Left cardiac atrium (tissue), 4 donors: ENCODE measurements at regions not wholly inside any gene's neighbourhood (a gene's known extent, or its start where the extent isn't known, plus 50 kb on each side); places are given as distances from the start of the nearest gene placed in this dataset.

Experiments used
- ATAC-seq, 2 donors: fragments of 200-7000 bp; cut with Tn5 transposase; one replicate each; pipeline ENCODE4 v1.9.1; 2020; ENCODE audit warnings: mild to moderate bottlenecking in 2 of 2, moderate library complexity in 2 of 2
- DNase-seq: peaks from one replicate; pipeline ENCODE4 v3.0.0-alpha.2; 2020
- intact Hi-C, 2 donors: fragments of 100-400 bp; cut with DNase I; formaldehyde crosslinking; loops; one replicate each; pipeline versions ENCODE4 v1.14.1 to v1.15.1; 2022 to 2023
- donor health status: DM: no; HTN: yes; CAD: no.
- donor health status: DM: no; HTN: yes; CAD: no; lungs with severe emphysema.
- donor health status: DM: yes; HTN: yes; CAD: no.
- donor health status: Dilated cardiomyopathy.

DNA sequence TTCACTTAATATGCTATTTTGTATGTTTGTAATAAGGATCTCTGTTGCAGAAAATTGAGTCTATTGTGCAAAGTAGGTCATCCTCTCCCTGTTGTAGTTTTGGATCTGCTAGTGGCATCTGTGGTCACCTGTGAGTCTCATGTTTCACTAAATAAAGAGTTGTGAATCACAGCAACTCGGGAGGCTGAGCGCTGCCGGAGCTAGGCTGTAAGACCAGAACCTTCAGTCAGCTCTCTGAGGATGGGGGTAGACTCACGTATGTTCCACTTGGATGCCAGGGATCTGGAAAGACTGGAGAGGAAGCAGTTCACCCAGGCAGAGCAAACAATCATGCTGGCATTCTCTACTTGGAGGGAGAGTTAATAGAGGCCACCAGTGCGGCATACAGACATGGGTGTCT, 187.3 kb upstream of the FOXA2 start:
- intact Hi-C loops, result no loop called here
- DNase-seq (no peak), ATAC-seq (no peak)

DNA sequence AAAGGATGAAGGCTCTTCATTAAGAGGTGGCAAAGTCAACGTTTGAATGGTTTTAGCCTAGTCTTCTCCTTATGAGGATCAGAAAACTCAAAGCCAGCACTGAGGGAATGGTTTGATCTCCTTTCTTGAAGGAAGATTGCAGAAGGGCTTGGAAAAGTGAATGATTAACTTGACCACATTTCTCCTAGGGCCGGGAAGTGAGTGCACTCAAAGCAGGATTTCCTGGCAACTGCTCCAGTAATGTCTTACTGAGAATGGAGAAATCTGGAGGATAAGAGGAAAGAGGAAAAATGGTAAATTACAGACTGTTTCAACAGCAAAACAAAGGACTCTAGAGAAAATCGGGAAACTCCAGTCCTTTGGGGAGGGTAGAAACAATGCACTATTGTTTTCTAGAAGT, 189.0 kb upstream of the FOXA2 start:
- DNase-seq (no peak), ATAC-seq (no peak)
- intact Hi-C loops, result no loop called here

DNA sequence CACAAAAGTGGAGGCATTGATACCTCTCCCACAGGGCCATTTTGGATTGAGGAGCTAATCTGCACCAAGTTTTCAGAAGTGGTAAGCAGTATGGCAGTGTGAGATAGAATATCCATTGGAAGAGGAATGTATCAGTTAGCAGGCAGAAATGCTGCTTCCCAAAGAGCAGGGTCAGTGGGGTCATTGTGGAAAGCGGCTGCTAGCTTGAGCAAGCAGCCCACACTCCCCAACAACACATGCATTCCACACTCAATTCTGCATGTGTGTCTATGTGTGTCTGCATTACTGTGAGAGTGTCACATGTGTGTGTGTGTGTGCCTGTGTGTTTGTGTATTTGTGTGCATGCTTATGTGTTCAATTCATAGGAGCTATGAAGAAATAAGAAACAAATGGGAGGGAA, 190.9 kb upstream of the FOXA2 start:
- DNase-seq, result no peak
- no peak for ATAC-seq
- intact Hi-C loops, result no loop called here

DNA sequence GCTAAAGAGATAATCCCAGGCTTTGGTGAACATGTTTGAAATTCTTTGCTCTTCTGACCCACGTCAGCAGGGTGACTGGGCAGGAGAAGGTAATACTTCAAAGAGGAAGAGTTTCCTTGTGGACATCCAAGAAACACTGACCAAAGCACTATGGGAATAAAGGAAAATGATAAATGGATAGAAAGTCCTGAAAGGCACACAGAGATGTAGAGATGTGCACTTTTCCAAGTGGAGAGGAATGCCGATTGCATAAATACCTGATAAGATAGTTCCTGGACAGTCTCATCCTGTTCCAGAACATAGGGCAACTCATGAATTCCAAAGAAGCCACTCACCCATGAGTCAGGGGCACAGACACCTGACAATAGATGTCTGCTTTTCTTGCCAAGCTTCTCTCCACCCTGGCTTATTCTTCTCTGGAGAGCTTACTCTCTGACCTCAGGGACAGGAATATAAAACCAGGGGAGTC, 191.3 kb upstream of the FOXA2 start:
- ATAC-seq (peak; percentile 12 to 93), DNase-seq (no peak)
- intact Hi-C loops, result no loop called here

DNA sequence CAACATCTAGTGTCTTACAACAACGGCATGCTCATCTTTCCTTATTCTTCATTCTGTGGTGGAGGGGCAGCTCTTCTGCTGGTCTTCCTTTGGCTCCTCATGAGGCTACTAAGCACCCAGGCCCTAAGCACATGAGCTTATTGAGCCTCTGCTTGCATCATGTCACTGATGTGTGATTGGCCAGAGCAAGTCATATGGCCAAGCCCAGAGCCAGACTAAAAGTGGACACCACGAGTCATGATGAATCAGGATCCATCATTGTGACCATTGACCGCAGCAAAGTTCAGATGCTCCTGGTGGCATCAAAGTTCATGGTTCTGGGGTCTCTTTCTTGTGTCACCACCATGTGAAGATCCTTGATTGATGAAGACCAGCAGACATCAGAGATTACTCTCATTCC, 192.0 kb upstream of the FOXA2 start:
- intact Hi-C loops, result no loop called here
- ATAC-seq (no peak), DNase-seq (no peak)

DNA sequence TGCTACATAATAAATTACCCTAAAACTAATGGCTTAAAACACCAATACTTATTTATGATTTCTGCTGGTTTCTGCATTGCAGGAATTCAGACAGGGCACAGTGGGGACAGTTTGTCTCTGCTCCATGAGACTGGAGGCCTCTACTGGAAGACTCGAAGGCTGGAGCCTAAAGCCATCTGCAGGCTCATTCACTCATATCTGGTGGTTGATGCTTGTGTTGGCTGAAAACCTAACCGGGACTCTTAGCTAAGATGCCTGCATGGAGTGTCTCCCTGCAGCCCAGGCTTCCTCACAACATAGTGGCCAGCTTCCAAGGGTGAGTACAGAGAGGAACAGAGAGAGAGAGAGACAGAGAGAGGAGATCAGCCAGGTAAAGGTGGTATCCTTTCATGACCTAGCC, 195.5 kb upstream of the FOXA2 start:
- intact Hi-C loops, result no loop called here
- peak in 1 of 2 donors; percentile 30 for ATAC-seq
- no peak for DNase-seq

DNA sequence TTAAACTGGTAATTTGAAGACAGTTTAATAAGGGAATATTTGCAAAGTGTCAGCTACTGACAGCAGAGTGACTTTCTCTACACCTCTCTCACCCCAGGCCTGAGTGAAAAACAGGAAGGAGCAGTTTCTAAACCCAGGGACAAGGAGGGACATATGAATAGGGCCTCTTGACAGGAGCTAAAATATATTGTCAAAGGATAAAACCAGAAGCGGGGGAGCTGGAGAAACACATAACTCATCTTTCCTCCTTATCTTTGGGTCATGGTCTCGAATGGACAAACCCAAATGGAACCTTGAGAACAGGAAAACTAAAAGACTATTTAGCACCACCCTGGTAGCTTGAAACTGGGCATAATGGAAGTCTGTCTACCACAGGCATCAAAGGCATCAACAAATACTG, 197.5 kb upstream of the FOXA2 start:
- DNase-seq, result no peak
- ATAC-seq, result no peak
- intact Hi-C loops, result no loop called here

DNA sequence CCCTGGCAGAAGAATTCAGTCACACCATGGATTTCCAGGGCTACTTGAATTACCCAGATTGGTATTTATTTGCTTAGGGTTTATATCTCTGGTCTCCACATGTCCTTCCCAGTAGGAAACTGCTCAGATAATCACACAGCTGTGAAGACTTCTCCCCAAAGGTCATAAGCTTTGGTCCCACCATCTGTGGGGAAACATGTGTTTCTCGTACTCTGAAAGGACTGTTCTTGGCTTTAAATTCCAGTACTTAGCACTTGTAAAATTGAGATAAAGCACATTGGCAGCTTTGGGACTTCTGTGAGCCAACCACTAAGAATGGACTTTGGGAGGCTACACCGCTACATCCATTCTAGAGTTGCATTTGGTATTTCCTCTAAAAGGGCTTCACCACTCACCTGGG, 205.3 kb upstream of the FOXA2 start:
- DNase-seq (no peak), ATAC-seq (peak; percentile 80 to 83)

DNA sequence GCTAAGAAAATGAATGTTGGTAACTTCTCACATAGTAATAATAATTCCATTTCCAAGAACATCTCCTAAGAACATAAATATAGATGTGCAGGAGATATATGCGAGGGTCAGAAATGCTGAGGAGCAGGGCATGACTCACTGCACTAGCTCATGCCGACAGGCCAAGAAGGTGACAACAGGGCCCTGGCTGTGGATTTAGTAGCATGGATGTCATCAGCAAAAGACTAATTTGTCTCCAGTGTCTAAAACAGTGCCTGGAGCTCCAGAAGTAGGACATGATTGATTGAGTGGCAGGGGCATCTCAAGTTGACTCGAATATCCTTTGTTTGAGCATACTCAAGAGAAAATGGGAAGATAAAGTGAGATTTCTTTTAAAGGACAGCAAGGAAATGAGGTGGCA, 207.0 kb upstream of the FOXA2 start:
- intact Hi-C loops, result no loop called here
- DNase-seq, result no peak
- ATAC-seq, result no peak

More for the DNA sequence above, 205.3 kb upstream of the FOXA2 start:
- intact Hi-C loops, result no loop called here

DNA sequence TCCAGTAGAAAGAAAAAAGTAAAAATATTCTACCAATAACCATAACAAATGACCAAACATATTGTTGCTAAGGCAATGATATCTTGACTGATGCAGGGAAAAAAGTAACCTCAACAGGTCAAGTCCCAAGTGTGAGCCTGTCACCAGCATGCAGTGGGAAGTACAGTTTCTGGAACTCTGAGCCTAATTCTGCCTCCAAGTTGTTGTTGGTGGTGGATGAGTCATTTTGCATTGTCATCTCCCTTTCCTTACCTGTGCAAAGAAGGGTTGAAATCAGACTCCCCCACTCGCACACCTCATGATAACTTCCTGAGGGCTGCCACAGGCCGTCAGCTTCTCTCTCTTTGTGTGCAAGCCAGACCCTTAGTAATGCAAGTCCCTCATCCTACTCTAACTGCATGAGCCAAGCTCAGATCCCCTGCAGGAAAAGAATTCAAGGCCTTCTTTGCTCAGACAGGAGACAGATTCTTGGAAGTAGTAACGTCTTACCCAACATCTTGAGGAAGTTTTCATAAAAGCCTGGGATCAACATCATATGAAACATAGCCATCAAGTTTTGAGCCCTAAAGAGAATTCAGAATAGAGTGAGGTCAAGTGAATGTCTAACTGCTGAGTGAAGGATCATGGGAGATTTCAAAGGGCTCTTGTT, 207.6 kb upstream of the FOXA2 start:
- intact Hi-C loops, result no loop called here
- ATAC-seq (peak in 1 of 2 donors; percentile 21), DNase-seq (no peak)

DNA sequence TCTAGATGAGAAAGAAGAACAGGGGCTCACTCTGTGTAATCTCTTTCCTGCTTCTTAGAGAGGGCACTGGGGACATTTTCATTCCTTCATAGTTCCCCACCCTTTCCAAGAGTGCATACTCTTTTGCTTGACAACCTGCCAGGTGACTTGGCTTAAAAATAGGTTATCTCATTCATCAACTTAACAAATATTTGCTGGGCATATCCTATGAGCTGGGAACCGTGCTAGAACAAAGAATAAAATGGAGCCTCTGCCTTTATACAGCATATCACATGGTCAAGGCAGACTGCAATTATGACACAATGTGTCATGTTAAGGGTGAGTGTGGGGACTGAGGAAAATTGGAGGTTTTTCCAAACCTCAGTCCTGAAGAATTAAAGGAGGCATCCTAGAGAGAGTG, 209.8 kb upstream of the FOXA2 start:
- no peak for DNase-seq
- intact Hi-C loops, result no loop called here
- no peak for ATAC-seq

DNA sequence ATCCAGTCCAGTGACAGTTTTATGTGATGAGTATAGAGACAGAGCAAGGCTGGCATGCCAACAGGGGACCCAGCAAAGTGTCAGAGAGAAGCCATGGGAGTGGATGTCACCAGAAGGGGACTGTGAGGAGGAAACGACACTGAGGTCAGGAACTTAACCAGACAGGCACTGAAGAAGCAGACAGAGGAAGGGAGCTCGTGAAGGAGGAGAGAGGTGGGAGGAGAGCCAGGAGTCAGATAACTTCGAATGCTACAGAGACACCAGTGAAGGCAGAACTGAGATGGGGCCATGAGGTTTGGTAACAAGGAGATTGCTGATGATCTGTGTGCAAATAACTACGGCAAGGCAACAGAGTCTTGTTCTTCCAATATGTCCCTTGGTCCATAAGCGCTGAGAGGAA, 211.1 kb upstream of the FOXA2 start:
- DNase-seq (no peak), ATAC-seq (peak in 1 of 2 donors; percentile 29)
- intact Hi-C loops, result no loop called here

DNA sequence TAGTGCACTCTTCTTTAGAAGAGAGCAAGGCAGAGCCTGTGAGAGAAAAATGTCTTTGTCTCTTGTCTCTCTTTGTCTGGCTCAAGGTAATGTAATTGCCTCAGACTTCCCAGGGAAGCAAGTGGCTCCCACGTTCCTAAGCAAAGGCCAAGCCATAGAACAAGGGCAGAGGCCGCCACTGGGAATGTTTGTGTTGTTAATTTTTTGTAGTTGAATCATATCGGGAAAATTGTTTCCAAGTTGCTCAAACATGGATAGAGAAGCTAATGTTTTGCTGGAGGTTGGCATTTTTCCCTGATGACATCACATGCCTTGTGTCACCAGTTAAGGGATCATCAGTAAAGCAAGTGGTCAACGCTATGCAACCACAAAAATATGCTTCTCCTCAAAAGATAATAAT, 211.5 kb upstream of the FOXA2 start:
- DNase-seq (peak; percentile 58), ATAC-seq (peak; percentile 45 to 75)
- intact Hi-C loops, result no loop called here

DNA sequence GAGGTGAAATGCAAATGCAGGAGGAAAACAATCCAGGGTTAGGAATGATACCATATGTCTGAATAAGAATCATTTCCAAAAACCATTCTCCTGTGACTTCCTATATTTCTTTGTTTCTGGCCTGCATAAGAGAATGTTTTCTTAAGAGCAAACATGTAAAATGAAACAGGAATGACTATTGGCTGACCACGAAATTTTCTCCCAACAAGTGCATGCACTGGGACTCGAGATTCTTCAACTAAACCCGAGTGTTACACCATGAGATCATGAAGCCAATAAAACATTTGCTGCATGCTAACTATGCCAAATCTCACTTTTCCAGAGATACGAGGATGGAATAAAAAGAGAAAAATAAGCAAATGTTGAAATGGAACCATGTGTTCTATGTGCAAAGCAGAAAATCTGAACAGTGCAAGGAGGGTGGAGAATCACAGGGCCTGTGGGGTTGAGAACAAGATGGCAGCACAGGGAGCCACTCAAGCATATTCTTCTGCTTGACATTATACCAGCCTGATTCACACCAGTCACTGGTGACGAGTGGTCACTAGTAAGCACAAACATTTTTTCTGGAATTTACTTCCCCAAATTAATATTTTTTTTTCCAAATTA, 212.2 kb upstream of the FOXA2 start:
- ATAC-seq, result peak; percentile 20 to 39
- intact Hi-C loops, result no loop called here
- DNase-seq, result no peak

DNA sequence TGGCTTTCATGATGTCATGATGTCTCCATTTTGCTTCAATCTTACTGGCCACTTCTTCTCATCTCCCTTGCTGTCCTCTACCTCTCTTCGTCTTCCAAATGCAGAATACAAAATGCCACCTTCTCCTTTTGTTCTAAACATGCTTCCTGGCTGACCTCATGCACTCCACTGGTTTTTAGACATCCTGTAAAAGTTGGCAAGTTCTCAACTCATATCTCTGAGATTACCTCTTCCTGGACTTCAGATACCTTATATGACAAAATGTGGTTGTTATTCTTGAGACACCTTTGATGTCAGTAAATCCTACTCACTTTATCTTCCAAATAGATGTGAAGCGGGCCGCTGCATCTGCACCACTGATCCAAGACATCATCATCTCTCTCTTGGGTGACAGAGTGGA, 212.7 kb upstream of the FOXA2 start:
- no peak for DNase-seq
- ATAC-seq, result no peak
- intact Hi-C loops, result no loop called here

DNA sequence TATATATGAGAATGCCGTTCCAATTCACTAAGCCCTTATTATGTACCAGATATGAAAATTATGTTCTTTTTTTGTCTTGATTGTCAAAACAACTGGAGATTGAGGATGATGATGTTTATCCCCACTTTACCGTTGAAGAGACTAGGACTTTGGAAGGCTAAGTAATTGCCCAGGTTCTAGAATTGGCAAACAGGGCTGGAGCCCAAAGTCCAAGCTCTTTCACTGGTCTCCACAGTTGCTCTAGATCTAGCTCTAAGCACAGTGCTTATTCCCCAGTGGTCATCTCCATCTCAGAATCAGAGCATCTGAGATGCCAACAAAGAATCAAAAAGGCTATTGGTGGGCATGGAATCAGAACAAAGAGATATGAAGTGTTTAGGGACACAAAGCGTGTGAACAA, 215.3 kb upstream of the FOXA2 start:
- ATAC-seq (no peak), DNase-seq (no peak)
- intact Hi-C loops, result no loop called here

DNA sequence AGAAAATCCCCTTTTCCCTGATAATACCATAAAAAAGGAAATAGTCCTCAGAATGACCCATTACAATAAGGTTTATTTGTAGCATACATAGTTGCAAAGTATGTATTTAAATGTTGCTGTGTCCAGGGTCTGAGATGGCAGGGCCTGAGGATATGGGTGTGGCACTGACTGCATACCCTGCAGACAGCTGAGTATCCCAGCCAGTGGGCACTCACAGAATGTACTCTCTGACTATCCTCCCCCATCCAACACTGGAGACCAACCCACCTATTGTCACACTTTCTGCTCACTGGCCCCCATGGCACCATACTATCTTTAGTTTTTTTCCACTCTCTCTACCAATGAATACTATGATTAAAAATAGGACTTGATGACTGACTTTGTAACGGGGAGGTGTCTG, 215.8 kb upstream of the FOXA2 start:
- DNase-seq, result no peak
- intact Hi-C loops, result no loop called here
- no peak for ATAC-seq

DNA sequence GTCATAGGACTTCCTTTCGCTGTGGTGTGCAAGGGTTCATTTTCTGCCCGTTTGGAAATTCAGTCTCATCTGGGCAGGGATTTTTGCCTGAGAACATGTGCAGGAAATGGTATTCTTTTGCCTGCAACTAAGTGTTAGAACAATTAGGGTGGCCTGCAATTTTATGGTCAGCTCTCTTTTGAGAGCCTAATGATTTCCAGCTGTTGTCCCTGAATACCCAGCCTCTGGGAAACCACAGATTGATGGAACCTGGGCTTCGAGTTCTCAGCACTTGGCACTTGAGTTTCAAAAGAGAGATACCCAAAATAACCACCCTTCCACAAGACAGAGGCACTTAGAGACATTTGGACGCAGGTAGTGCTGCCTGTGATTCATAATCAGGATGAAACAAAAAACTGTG, 217.2 kb upstream of the FOXA2 start:
- no peak for ATAC-seq
- DNase-seq, result no peak
- intact Hi-C loops, result no loop called here

DNA sequence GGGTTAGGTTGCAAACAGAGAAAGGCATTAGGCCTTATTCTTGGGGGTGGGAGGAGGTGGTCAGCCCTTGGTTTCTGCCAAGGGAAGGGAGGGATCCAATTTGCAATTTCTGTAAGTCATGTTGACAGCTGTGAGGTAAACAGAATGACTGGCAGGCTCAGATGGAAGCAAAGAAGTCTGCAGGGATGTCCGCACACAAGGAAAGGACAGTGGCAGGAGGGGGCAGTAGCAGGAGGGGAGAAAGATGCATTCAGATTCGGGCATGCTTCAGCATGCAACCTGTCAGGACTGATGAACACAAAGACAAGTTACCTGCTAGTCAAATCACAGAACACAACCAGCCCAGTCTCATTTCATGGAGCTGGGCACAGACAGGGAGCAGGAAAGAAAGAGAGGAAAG, 217.9 kb upstream of the FOXA2 start:
- no peak for ATAC-seq
- DNase-seq, result no peak
- intact Hi-C loops, result no loop called here

DNA sequence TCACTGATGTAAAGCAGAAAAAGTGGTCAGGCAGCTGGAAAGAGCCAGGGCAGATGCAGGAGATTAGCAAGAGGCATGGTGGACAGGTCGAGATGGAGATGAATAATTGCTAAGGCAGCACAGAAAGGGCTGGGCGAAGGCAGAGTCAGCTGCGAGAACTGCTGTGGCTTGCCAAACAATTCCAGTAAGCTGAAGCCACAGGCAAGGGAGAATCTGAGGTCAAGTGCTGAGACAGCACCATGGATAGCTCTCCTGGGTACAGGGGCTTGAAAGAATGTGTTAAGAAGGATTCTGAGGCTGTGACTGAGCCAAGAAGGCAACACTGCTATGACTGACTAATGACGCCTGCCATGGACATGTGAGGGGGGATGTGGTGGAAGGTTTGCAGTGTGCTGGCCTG, 220.8 kb upstream of the FOXA2 start:
- intact Hi-C loops, result no loop called here
- ATAC-seq, result peak; percentile 65 to 77
- peak; percentile 41 for DNase-seq

DNA sequence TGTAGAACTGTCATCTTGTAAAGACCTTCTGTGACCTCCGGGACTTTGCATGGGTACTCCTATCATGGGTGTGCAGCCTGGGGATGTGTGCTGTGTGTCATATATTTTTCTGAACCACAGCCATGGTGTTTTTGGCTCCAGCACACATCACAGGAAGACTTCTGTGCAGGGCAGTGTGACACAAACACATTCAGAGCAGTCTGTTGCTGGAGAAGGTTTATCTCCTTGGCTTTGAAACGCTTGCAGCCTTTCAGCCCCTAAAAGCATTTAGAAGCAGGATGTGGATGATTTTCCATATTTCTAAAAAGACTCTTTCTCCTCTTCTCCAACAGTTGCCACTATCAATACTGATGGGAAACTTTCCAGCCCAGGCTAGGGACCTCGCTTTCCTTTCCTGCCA, 221.6 kb upstream of the FOXA2 start:
- ATAC-seq (peak; percentile 21), DNase-seq (no peak)
- intact Hi-C loops, result no loop called here
